GM12864 (cell line): ENCODE measurements at regions not wholly inside any gene's neighbourhood (a gene's known extent, or its start where the extent isn't known, plus 50 kb on each side); places are given as distances from the start of the nearest gene placed in this dataset.

Experiments
- DNase-seq: peaks from one replicate; pipeline ENCODE4 v3.0.0-alpha.2; 2011; ENCODE audit warnings: low read depth
- H3K4me3 ChIP-seq: 2 replicates; pipeline ENCODE4 v1.5.1; 2011; ENCODE audit warnings: mild to moderate bottlenecking, low read depth, low read length, control low read depth
- CTCF ChIP-seq: IDR thresholded peaks from 2 replicates; pipeline ENCODE4 v1.5.1; 2011; ENCODE audit warnings: low read depth, mild to moderate bottlenecking, moderate library complexity, low read length, control low read depth, inconsistent platforms; ENCODE audit errors: missing control alignments

GRCh38 chr5:155974369-155974768 lies 352.6 kb upstream of the SGCD start:
- no peak for DNase-seq
- no peak overlapping the region for H3K4me3 ChIP-seq
- TF ChIP-seq CTCF: no peak

DNA sequence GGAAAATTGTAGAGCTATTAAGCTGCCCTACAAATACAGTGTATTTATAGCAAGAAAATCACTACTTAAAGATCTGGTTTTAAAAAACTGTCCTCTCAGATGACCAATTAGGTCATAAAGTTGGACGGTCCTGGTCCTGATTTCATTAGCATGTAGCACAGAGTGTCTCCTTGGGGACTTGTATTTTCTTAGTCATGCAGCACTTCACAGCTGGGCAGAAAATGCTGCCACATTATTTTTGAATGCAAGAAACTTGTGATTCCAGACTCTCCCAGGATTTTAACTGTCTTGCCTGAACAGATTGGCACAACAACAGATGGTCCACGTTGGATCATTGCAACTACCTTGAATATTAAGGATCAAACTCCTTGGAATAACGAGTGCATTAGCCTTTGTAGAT lies 348.1 kb upstream of the SGCD start:
- DNase-seq: no peak
- no peak for TF ChIP-seq CTCF
- no peak overlapping the region for H3K4me3 ChIP-seq

DNA sequence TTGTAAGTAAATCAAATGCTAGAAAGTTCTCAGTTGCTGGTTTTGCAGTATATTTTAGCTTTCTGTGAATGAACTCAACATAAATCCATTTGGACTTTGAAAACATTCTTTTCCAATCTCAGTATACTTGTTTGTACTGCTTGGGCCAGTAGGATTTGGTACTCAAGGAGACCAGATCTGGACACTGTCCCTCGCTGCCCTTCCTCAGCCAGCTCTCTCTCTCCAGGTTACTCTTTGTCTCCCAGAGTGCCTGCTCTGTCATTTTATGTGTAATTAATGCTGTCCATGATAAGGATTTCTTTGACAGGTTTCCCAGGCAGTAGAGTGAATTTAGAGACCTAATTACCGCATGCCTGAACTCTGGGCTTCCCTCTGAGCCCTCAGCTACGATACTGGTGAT lies 344.6 kb upstream of the SGCD start:
- no peak for DNase-seq
- no peak overlapping the region for H3K4me3 ChIP-seq
- no peak for TF ChIP-seq CTCF

- TF ChIP-seq CTCF: no peak
- no peak for DNase-seq
- H3K4me3 ChIP-seq: no peak overlapping the region
These were observed 343.0 kb upstream of the SGCD start for GRCh38 chr5:155983954-155984353.

DNA sequence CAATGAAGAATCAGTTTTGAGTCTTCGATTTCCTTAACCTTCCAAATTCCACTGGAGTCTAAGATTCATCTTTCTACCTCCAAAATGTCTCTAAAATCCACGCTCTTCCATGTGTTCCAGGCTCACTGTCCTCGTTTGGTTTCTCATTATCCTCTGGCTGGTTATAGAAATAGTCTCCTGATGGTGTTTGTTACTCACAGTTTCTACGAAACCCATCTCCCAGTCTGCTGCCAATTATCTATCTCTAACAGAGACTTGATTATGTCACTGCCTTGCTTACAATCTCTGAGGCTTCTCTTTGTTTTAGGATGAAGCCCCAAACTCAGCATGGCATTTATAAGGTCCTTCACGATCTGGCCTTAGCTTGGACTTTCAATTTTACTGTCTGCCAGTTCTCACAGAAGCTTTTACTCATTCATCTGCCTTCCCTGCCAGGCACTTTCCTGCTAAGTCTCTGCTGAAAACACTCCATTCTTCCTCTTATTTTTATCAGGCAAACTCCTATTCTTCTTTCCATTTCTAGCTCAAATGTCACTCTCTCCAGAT lies 339.6 kb upstream of the SGCD start:
- TF ChIP-seq CTCF: no peak
- no peak for DNase-seq
- no peak overlapping the region for H3K4me3 ChIP-seq

GRCh38 chr5:155989879-155990278 lies 337.1 kb upstream of the SGCD start:
- no peak for DNase-seq
- TF ChIP-seq CTCF: no peak
- H3K4me3 ChIP-seq: no peak overlapping the region

DNA sequence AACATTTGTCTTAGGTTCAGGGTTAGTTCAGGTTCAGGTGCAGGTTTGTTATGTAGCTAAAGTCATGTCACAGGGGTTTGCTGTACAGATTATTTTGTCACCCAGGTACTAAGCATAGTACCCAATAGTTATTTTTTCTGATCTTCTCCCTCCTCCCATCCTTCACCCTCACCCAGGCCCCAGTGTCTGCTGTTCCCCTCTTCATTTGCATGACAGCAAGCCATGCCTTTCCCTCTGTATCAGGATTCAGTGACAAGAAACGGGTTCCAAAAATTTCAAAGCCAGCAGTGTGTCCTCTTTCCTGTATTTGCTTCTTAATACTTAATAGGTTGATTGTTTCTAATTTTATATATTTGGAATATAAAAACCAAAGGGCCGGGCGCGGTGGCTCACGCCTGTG lies 330.8 kb upstream of the SGCD start:
- no peak for DNase-seq
- no peak for TF ChIP-seq CTCF
- H3K4me3 ChIP-seq: no peak overlapping the region
